ENCODE measurements at regions not wholly inside any gene's neighbourhood (a gene's known extent, or its start where the extent isn't known, plus 50 kb on each side); places are given as distances from the start of the nearest gene placed in this dataset.

DNA sequence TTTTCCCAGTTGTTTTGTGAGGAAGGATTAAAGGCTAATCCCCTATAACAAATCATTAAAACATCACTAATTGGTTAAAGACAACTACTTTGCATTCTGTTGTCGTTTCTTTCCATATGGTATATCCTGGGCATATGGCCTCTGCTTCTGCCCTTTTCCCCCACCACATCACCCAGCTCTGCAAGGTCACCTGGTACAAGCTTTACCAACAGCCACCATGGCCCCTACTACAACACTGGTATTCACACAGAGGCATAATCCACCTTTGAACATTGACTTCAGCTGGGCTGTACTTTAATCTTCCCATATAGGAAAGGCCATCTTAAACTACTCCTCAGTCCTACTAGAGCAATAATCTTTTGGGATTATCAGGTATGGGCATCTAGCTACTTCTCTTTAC, 866.1 kb downstream of the TLE4 start:
- 5% methylated on average over 1 of the region's 1 CpG for WGBS (ENCODE audit: low lambda C conversion rate)
- intact Hi-C loops (cut with micrococcal nuclease; ENCODE audit: unreplicated experiment) (no loop called here), in situ Hi-C loops (cut with HindIII; ENCODE audit: extremely low pct_ligation_motif_present, low pct_unique_long_range_greater_than_20kb) (no loop called here)
- no peak overlapping the region for H3K9ac ChIP-seq (ENCODE audit: insufficient read depth, low read depth, low read length)
- no peaks in the 10 kb centered on the region for H4K20me1 ChIP-seq (ENCODE audit: insufficient read depth, low read length)
- ATAC-seq (no peak), DNase-seq (ENCODE audit: low spot score) (no peak), FAIRE-seq (no peak)
- CTCF ChIA-PET (ENCODE audit: low intra/inter-chr PET ratio, low total read pairs), result no interaction called here
- no peaks in the 10 kb centered on the region for H3K27me3 ChIP-seq (ENCODE audit: control insufficient read depth in 1 of 2, insufficient read depth in 2 of 2, low read length in 2 of 2)
- POLR2A ChIA-PET, result no interaction called here
- H3K4me2 ChIP-seq (ENCODE audit: low read depth, low read length), result no peak overlapping the region
- H3K9me3 ChIP-seq (ENCODE audit: low read length), result peaks cover 60% of the 10 kb centered on the region
- H2AFZ ChIP-seq (ENCODE audit: low read length), result no peak overlapping the region
- no peaks in the 10 kb centered on the region for H3K4me1 ChIP-seq (ENCODE audit: insufficient read depth, low read length)
- no peaks in the 10 kb centered on the region for H3K79me2 ChIP-seq (ENCODE audit: insufficient read depth, low read length)
- no peak for TF ChIP-seq ZFP36L2 (CRISPR knock-in tag; IDR thresholded peaks at IDR 0.05)
- no peak for TF ChIP-seq ZNF781 (CRISPR knock-in tag; IDR thresholded peaks at IDR 0.05; ENCODE audit: borderline replicate concordance, not compliant biosample characterization)
- no peak for TF ChIP-seq MTF1 (CRISPR knock-in tag; IDR thresholded peaks at IDR 0.05)
- no peak for TF ChIP-seq ZSCAN31 (CRISPR knock-in tag; IDR thresholded peaks at IDR 0.05; ENCODE audit: low read depth)
- TF ChIP-seq ZNF281 (CRISPR knock-in tag; IDR thresholded peaks at IDR 0.05; ENCODE audit: borderline replicate concordance), result no peak
- TF ChIP-seq ZNF343 (CRISPR knock-in tag; IDR thresholded peaks at IDR 0.05), result no peak
- TF ChIP-seq ZNF766 (CRISPR knock-in tag; IDR thresholded peaks at IDR 0.05; ENCODE audit: borderline replicate concordance), result no peak
- TF ChIP-seq, protein P1, sequence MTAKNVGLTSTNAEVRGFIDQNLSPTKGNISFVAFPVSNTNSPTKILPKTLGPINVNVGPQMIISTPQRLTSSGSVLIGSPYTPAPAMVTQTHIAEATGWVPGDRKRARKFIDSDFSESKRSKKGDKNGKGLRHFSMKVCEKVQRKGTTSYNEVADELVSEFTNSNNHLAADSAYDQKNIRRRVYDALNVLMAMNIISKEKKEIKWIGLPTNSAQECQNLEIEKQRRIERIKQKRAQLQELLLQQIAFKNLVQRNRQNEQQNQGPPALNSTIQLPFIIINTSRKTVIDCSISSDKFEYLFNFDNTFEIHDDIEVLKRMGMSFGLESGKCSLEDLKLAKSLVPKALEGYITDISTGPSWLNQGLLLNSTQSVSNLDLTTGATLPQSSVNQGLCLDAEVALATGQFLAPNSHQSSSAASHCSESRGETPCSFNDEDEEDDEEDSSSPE (CRISPR knock-in tag; IDR thresholded peaks at IDR 0.05), result no peak
- TF ChIP-seq, protein P2, sequence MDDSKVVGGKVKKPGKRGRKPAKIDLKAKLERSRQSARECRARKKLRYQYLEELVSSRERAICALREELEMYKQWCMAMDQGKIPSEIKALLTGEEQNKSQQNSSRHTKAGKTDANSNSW (CRISPR knock-in tag; IDR thresholded peaks at IDR 0.05; ENCODE audit: borderline replicate concordance), result no peak
- TF ChIP-seq CEBPG (CRISPR knock-in tag; IDR thresholded peaks at IDR 0.05), result no peak
- TF ChIP-seq ATF1 (CRISPR knock-in tag; IDR thresholded peaks at IDR 0.05), result no peak
- TF ChIP-seq ZSCAN30 (CRISPR knock-in tag; IDR thresholded peaks at IDR 0.05), result no peak
- no peak for TF ChIP-seq SNRNP70 (IDR thresholded peaks at IDR 0.05; ENCODE audit: low read depth, low read length)
- no peak for TF ChIP-seq DRAP1 (CRISPR knock-in tag; IDR thresholded peaks at IDR 0.05)
- no peak for TF ChIP-seq TEAD3 (CRISPR knock-in tag; optimal IDR thresholded peaks at IDR 0.05; ENCODE audit: borderline replicate concordance)
- no peak for TF ChIP-seq ISX (CRISPR knock-in tag; conservative IDR thresholded peaks at IDR 0.05)
- no peak for TF ChIP-seq IRX3 (CRISPR knock-in tag; IDR thresholded peaks at IDR 0.05; ENCODE audit: borderline replicate concordance, low read depth)
- no peak for TF ChIP-seq THRA (CRISPR knock-in tag; IDR thresholded peaks at IDR 0.05; ENCODE audit: borderline replicate concordance)
- no peak for TF ChIP-seq ZNF33A (CRISPR knock-in tag; IDR thresholded peaks at IDR 0.05; ENCODE audit: borderline replicate concordance)
- no peak for TF ChIP-seq ISL2 (CRISPR knock-in tag; IDR thresholded peaks at IDR 0.05)
- no peaks in the 10 kb centered on the region for H3K36me3 ChIP-seq (replicated peaks in 1 of 2; ENCODE audit: control insufficient read depth in 1 of 2, insufficient read depth in 2 of 2, low read length in 2 of 2)
- no TSS peak for BruUV-seq (replicated peaks)
- no peak overlapping the region for H3K27ac ChIP-seq (ENCODE audit: extremely low read length, insufficient read depth, low read length)
- no peak overlapping the region for H3K4me3 ChIP-seq (replicated peaks in 1 of 3; ENCODE audit: insufficient read depth in 1 of 3, low read depth in 2 of 3, low read length in 3 of 3)
